ENCODE measurements at regions not wholly inside any gene's neighbourhood (a gene's known extent, or its start where the extent isn't known, plus 50 kb on each side); places are given as distances from the start of the nearest gene placed in this dataset.

DNA sequence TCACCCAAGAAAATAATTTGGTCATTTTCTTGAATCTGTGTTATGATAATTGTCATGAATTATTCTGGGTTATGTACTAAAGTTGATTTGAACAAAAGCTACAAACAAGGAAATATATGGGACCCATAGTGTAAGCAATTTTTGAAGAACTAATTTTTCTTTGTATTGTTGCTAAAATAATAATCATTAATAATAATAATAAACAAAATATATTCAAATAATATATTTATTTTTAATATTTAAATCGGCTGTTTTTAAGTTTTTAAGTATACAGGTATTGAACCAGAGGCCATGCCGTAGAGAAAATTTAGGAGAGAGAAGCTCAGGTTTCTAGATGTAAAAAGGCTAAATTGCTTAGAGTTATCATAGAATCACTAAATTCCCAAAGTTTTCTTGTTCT is 747.3 kb downstream of the LUZP2 start:
- RAD21 ChIA-PET (ENCODE audit: low non-redundant PET in 1 of 2, low total read pairs in 2 of 2, uncharacterized antibody in 2 of 2, unreplicated experiment in 2 of 2), result no interaction called here
- intact Hi-C loops (cut with micrococcal nuclease), result no loop called here
- no peaks in the 10 kb centered on the region for H3K9me2 ChIP-seq (ENCODE audit: insufficient read depth)
- POLR2A ChIA-PET, result no interaction called here
- H3K27ac ChIP-seq (ENCODE audit: low read depth, low read length), result no peak overlapping the region
- no peaks in the 10 kb centered on the region for H3K27me3 ChIP-seq (ENCODE audit: insufficient read depth, low read length)
- CTCF ChIA-PET, result no interaction called here
- no TSS peak for BruUV-seq (replicated peaks)
- ATAC-seq (no peak), DNase-seq (ENCODE audit: low read depth, low spot score) (no peak)
- no peaks in the 10 kb centered on the region for H4K20me1 ChIP-seq (ENCODE audit: insufficient read depth)
- no peaks in the 10 kb centered on the region for H3K36me3 ChIP-seq (ENCODE audit: control insufficient read depth in 1 of 2, insufficient read depth in 2 of 2, low read length in 2 of 2)
- TF ChIP-seq EZH2 (IDR thresholded peaks at IDR 0.05), result no peak
- TF ChIP-seq, protein P1, sequence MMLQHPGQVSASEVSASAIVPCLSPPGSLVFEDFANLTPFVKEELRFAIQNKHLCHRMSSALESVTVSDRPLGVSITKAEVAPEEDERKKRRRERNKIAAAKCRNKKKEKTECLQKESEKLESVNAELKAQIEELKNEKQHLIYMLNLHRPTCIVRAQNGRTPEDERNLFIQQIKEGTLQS (IDR thresholded peaks at IDR 0.05), result no peak
- TF ChIP-seq, protein P2, sequence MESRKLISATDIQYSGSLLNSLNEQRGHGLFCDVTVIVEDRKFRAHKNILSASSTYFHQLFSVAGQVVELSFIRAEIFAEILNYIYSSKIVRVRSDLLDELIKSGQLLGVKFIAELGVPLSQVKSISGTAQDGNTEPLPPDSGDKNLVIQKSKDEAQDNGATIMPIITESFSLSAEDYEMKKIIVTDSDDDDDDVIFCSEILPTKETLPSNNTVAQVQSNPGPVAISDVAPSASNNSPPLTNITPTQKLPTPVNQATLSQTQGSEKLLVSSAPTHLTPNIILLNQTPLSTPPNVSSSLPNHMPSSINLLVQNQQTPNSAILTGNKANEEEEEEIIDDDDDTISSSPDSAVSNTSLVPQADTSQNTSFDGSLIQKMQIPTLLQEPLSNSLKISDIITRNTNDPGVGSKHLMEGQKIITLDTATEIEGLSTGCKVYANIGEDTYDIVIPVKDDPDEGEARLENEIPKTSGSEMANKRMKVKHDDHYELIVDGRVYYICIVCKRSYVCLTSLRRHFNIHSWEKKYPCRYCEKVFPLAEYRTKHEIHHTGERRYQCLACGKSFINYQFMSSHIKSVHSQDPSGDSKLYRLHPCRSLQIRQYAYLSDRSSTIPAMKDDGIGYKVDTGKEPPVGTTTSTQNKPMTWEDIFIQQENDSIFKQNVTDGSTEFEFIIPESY (IDR thresholded peaks at IDR 0.05; ENCODE audit: extremely low read depth, insufficient replicate concordance, low read length), result no peak
- TF ChIP-seq SP1 (IDR thresholded peaks at IDR 0.05; ENCODE audit: low read depth), result no peak
- TF ChIP-seq ZNF274 (IDR thresholded peaks at IDR 0.05; ENCODE audit: low read depth, low read length), result no peak
- TF ChIP-seq SIN3A (IDR thresholded peaks at IDR 0.05; ENCODE audit: low read depth), result no peak
- no peak for TF ChIP-seq POLR2AphosphoS5 (IDR thresholded peaks at IDR 0.05; ENCODE audit: low read depth, low read length)
- no peak overlapping the region for H3K4me3 ChIP-seq (replicated peaks in 1 of 2; ENCODE audit: low read depth in 1 of 2, low read length in 2 of 2)
- H3K9ac ChIP-seq (ENCODE audit: low read length), result no peak overlapping the region
- no peak overlapping the region for H2AFZ ChIP-seq (ENCODE audit: low read depth, low read length, poor library complexity, severe bottlenecking)
- no peaks in the 10 kb centered on the region for H3K79me2 ChIP-seq (ENCODE audit: insufficient read depth, low read length)
- H3K4me1 ChIP-seq (ENCODE audit: control insufficient read depth in 1 of 2, insufficient read depth in 2 of 2, low read length in 2 of 2), result no peaks in the 10 kb centered on the region
- H3K9me3 ChIP-seq (ENCODE audit: control insufficient read depth in 1 of 2, insufficient read depth in 1 of 2, low read depth in 1 of 2, low read length in 2 of 2), result peaks cover 14 to 20% of the 10 kb centered on the region in 2 experiments; a peak in 3 of 4 replicates
- H3K4me2 ChIP-seq (ENCODE audit: low read length), result no peak overlapping the region

DNA sequence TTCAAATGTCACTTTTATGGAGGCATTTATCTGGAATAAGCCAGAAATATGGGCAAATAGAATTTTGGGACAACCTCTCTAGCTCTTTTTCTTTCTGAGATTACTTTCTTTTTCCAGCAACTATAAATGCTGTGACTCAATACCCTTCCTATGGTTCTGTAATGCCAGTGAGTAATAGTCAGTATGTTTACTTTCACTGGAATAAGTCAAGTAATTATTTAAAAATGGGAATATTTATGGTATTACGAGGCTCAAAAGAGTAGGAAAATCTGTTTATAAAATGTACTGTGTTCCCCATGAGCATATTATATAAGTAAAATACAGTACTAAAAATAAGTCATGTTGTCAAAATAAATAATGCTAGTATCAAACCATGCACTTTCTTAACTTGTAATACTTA is 750.5 kb downstream of the LUZP2 start:
- ChIA-PET CTCF (no interaction called here), RAD21 (ENCODE audit: low non-redundant PET in 1 of 2, low total read pairs in 2 of 2, uncharacterized antibody in 2 of 2, unreplicated experiment in 2 of 2) (no interaction called here)

More for the DNA sequence above, 750.5 kb downstream of the LUZP2 start:
- no peak for DNase-seq (ENCODE audit: low read depth, low spot score)
- Histone ChIP-seq H3K4me2 (ENCODE audit: low read length) (no peak overlapping the region), H3K4me3 (replicated peaks in 1 of 2; ENCODE audit: low read depth in 1 of 2, low read length in 2 of 2) (no peak overlapping the region), H3K9me3 (ENCODE audit: control insufficient read depth in 1 of 2, insufficient read depth in 1 of 2, low read depth in 1 of 2, low read length in 2 of 2) (peaks cover 15 to 17% of the 10 kb centered on the region in 2 experiments; a peak in 2 of 4 replicates), H3K36me3 (ENCODE audit: control insufficient read depth in 1 of 2, insufficient read depth in 2 of 2, low read length in 2 of 2) (no peaks in the 10 kb centered on the region), H3K27ac (ENCODE audit: low read depth, low read length) (no peak overlapping the region), H3K9ac (ENCODE audit: low read length) (no peak overlapping the region), H4K20me1 (ENCODE audit: insufficient read depth) (no peaks in the 10 kb centered on the region), H3K27me3 (ENCODE audit: insufficient read depth, low read length) (no peaks in the 10 kb centered on the region), H3K9me2 (ENCODE audit: insufficient read depth) (no peaks in the 10 kb centered on the region), H3K4me1 (ENCODE audit: control insufficient read depth in 1 of 2, insufficient read depth in 2 of 2, low read length in 2 of 2) (no peaks in the 10 kb centered on the region), H2AFZ (ENCODE audit: low read depth, low read length, poor library complexity, severe bottlenecking) (no peak overlapping the region), H3K79me2 (ENCODE audit: insufficient read depth, low read length) (no peaks in the 10 kb centered on the region)
- ATAC-seq, result no peak
- BruUV-seq (replicated peaks), result no TSS peak
- TF ChIP-seq FOSL1 (IDR thresholded peaks at IDR 0.05; ENCODE audit: low read depth), result no peak
- TF ChIP-seq SP1 (IDR thresholded peaks at IDR 0.05; ENCODE audit: low read depth), result no peak
- no peak for TF ChIP-seq EZH2phosphoT487 (IDR thresholded peaks at IDR 0.05; ENCODE audit: borderline replicate concordance)
- POLR2A ChIA-PET, result no interaction called here
- intact Hi-C loops (cut with micrococcal nuclease), result no loop called here

All from HCT116 (cell line).